ENCODE measurements at regions not wholly inside any gene's neighbourhood (a gene's known extent, or its start where the extent isn't known, plus 50 kb on each side); places are given as distances from the start of the nearest gene placed in this dataset.

- in situ Hi-C loops (cut with HindIII; ENCODE audit: low pct_unique_long_range_greater_than_20kb, low sequenced_read_pairs): no loop called here
- no peak for DNase-seq (ENCODE audit: low read depth, low spot score)
Observed at GRCh38 chr10:36886303-36886891, 239.0 kb upstream of the ANKRD30A start.

GRCh38 chr10:36885746-36886145 lies 239.7 kb upstream of the ANKRD30A start:
- DNase-seq (ENCODE audit: low read depth, low spot score): no peak
- in situ Hi-C loops (cut with HindIII; ENCODE audit: low pct_unique_long_range_greater_than_20kb, low sequenced_read_pairs): no loop called here

DNA sequence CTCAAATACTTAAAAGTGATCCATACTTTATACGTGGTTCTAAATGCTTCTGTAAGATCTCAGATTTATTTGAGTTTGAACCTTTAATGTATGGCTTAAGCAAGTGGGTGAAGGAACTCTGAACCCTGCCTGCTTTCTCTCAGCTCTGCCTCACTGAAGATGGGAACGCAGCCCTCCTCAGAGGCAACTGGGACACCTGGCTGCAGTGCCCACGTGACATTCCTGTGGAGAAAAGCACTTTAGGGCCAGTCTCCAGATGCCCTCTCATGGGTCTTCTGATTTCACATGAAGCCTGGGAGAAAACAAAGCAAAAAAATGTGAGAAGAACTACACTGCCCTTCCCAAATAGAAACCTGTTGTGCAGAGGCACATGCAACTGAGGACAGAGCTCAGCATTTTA lies 242.6 kb upstream of the ANKRD30A start:
- DNase-seq (ENCODE audit: low read depth, low spot score): no peak
- in situ Hi-C loops (cut with HindIII; ENCODE audit: low pct_unique_long_range_greater_than_20kb, low sequenced_read_pairs): no loop called here

DNA sequence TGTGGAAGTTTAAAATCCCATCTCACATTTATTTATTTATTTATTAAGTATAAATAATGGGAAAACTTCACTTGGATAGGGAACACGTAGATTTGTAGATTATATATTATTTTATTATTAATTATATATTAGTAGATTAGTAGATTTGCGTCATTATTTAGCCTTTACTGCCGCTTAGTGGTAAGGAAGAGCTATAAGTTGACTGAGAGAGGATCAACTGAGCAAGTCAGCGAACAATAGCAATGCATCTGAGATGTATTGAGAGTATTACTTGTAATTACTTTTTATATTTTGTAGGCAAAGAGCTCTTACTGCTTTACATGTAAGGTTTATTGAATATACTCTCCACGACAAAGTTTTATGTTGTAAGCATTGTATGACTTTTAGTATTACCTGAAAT lies 244.5 kb upstream of the ANKRD30A start:
- in situ Hi-C loops (cut with HindIII; ENCODE audit: low pct_unique_long_range_greater_than_20kb, low sequenced_read_pairs): no loop called here
- DNase-seq (ENCODE audit: low read depth, low spot score): peak; percentile 49

GRCh38 chr10:36872702-36873393 lies 252.6 kb upstream of the ANKRD30A start:
- no peak for DNase-seq (ENCODE audit: low read depth, low spot score)
- in situ Hi-C loops (cut with HindIII; ENCODE audit: low pct_unique_long_range_greater_than_20kb, low sequenced_read_pairs): no loop called here

- in situ Hi-C loops (cut with HindIII; ENCODE audit: low pct_unique_long_range_greater_than_20kb, low sequenced_read_pairs): no loop called here
- no peak for DNase-seq (ENCODE audit: low read depth, low spot score)
Observed at GRCh38 chr10:36840788-36841187, 284.6 kb upstream of the ANKRD30A start.

DNA sequence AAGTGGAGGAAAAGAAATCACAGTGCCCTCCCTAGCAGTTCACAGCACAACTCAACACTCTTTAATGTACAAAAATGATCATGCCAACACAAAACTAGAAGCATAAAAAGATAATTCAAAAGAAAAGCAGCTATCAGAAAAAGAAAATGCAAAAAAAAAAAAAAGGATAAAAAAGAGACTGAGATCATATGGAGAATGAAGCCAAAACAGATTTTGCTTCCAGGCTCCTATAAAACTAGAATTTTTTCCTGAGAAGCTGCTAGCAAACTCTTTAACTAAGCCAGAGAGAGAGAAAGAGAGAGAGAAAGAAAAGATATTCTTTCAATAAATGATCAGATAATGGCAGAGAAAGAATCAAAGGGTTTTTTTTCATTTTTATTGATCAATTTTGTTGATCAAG lies 288.0 kb upstream of the ANKRD30A start:
- in situ Hi-C loops (cut with HindIII; ENCODE audit: low pct_unique_long_range_greater_than_20kb, low sequenced_read_pairs): no loop called here

DNA sequence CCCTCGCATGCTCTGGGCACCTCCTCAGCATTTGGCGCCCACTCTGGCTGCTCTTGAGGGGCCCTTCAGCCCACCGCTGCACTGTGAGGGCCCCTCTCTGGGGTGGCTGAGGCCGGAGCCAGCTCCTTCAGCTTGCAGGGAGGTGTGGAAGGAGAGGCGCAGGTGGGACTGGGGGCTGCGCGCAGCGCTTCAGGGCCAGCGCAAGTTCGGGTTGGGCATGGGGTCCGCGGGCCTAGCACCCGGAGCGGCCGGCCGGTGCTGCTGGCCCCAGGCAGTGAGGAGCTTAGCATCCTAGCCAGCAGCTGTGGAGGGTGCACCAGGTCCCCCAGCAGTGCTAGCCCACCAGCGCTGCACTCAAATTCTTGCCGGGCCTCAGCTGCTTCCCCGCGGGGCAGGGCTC lies 305.6 kb upstream of the ANKRD30A start:
- in situ Hi-C loops (cut with HindIII; ENCODE audit: low pct_unique_long_range_greater_than_20kb, low sequenced_read_pairs): no loop called here
- DNase-seq (ENCODE audit: low read depth, low spot score): no peak

More for the DNA sequence above, 288.0 kb upstream of the ANKRD30A start:
- no peak for DNase-seq (ENCODE audit: low read depth, low spot score)

GRCh38 chr10:36817898-36818297 lies 307.5 kb upstream of the ANKRD30A start:
- no peak for DNase-seq (ENCODE audit: low read depth, low spot score)
- in situ Hi-C loops (cut with HindIII; ENCODE audit: low pct_unique_long_range_greater_than_20kb, low sequenced_read_pairs): no loop called here

GRCh38 chr10:36808625-36809362 lies 316.6 kb upstream of the ANKRD30A start:
- in situ Hi-C loops (cut with HindIII; ENCODE audit: low pct_unique_long_range_greater_than_20kb, low sequenced_read_pairs): no loop called here
- DNase-seq (ENCODE audit: low read depth, low spot score): no peak

GRCh38 chr10:36803229-36803628 lies 322.2 kb upstream of the ANKRD30A start:
- in situ Hi-C loops (cut with HindIII; ENCODE audit: low pct_unique_long_range_greater_than_20kb, low sequenced_read_pairs): no loop called here
- DNase-seq (ENCODE audit: low read depth, low spot score): no peak

GRCh38 chr10:36802490-36803153 lies 322.8 kb upstream of the ANKRD30A start:
- in situ Hi-C loops (cut with HindIII; ENCODE audit: low pct_unique_long_range_greater_than_20kb, low sequenced_read_pairs): no loop called here
- no peak for DNase-seq (ENCODE audit: low read depth, low spot score)

- no peak for DNase-seq (ENCODE audit: low read depth, low spot score)
- in situ Hi-C loops (cut with HindIII; ENCODE audit: low pct_unique_long_range_greater_than_20kb, low sequenced_read_pairs): no loop called here
Observed at GRCh38 chr10:36801660-36802059, 323.7 kb upstream of the ANKRD30A start.

DNA sequence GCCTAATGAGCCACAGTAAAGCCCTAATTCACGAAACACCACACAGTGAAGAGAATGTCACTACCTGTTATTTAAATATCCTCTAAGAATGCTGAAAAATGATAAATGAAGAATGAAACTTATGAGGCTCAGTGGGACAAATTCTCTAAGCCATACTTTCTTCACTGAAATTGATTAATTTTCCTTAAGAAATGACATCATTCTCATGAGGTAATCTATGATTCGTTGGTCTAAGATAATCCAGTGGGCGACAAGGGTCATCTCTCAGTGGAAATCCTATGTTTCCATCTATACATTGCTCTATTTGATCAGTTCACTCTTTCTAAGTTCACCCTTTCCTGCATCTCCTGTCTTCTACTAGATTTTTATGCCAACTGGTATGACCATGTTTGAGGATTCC lies 330.4 kb upstream of the ANKRD30A start:
- in situ Hi-C loops (cut with HindIII; ENCODE audit: low pct_unique_long_range_greater_than_20kb, low sequenced_read_pairs): no loop called here
- DNase-seq (ENCODE audit: low read depth, low spot score): no peak

DNA sequence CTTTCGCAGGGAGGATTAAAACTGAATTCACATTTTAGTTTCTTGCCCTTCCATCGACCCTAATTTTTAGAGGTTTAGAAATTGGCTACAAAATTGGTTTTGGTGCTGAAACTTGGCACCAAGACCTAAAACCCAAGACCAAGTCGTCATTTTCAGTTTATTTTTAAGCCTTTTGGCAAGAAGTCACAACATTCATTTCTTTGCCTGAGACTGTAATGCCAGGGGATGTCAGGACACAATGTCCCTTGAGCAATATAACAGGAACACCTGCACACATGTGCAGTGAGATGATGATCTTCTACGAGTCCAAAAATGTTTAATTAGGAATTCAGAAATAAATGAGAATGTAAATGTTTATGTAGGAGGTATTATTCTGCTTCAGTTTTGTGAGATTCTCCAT lies 335.4 kb upstream of the ANKRD30A start:
- in situ Hi-C loops (cut with HindIII; ENCODE audit: low pct_unique_long_range_greater_than_20kb, low sequenced_read_pairs): no loop called here
- DNase-seq (ENCODE audit: low read depth, low spot score): no peak

GRCh38 chr10:36788152-36788551 lies 337.2 kb upstream of the ANKRD30A start:
- DNase-seq (ENCODE audit: low read depth, low spot score): no peak
- in situ Hi-C loops (cut with HindIII; ENCODE audit: low pct_unique_long_range_greater_than_20kb, low sequenced_read_pairs): no loop called here

- DNase-seq (ENCODE audit: low read depth, low spot score): no peak
- in situ Hi-C loops (cut with HindIII; ENCODE audit: low pct_unique_long_range_greater_than_20kb, low sequenced_read_pairs): no loop called here
Observed at GRCh38 chr10:36783400-36783799, 342.0 kb upstream of the ANKRD30A start.

- in situ Hi-C loops (cut with HindIII; ENCODE audit: low pct_unique_long_range_greater_than_20kb, low sequenced_read_pairs): no loop called here
- no peak for DNase-seq (ENCODE audit: low read depth, low spot score)
Observed at GRCh38 chr10:36781570-36781969, 343.8 kb upstream of the ANKRD30A start.
